OCI-LY1 (cell line): ENCODE measurements at regions not wholly inside any gene's neighbourhood (a gene's known extent, or its start where the extent isn't known, plus 50 kb on each side); places are given as distances from the start of the nearest gene placed in this dataset.

Source experiments
- H2AFZ ChIP-seq: fragments of 200-600 bp; sonication (generic), shearing (Covaris generic); 2 replicates; pipeline ENCODE4 v1.6.0; 2014; ENCODE audit warnings: antibody characterized with exemption, mild to moderate bottlenecking, low read length
- H3F3A ChIP-seq: fragments of 200-600 bp; sonication (generic), shearing (Covaris generic); 2 replicates; pipeline ENCODE4 v1.6.0; 2014; ENCODE audit warnings: mild to moderate bottlenecking, antibody characterized with exemption, low read length, moderate library complexity; ENCODE audit not compliant: insufficient read depth
- H3K27ac ChIP-seq: fragments of 200-600 bp; sonication (generic); 2 replicates; pipeline ENCODE4 v1.5.1; 2014; ENCODE audit warnings: low read length, mixed run types, mild to moderate bottlenecking, low read depth; ENCODE audit not compliant: poor library complexity, severe bottlenecking
- H3K27me3 ChIP-seq: fragments of 200-600 bp; sonication (generic); 2 replicates; pipeline ENCODE4 v1.6.0; 2014; ENCODE audit warnings: antibody characterized with exemption, mild to moderate bottlenecking, low read length, moderate library complexity; ENCODE audit not compliant: insufficient read depth
- H3K36me3 ChIP-seq: fragments of 200-600 bp; sonication (generic); 2 replicates; pipeline ENCODE4 v1.6.1; 2014; ENCODE audit warnings: mild to moderate bottlenecking, antibody characterized with exemption, low read length, moderate library complexity, mixed read lengths; ENCODE audit not compliant: insufficient read depth
- H3K4me1 ChIP-seq: fragments of 200-600 bp; sonication (generic); 2 replicates; pipeline ENCODE4 v1.5.1; 2014; ENCODE audit warnings: mild to moderate bottlenecking, low read length, moderate library complexity; ENCODE audit not compliant: insufficient read depth, severe bottlenecking
- H3K4me2 ChIP-seq: fragments of 200-600 bp; sonication (generic), shearing (Covaris generic); 2 replicates; pipeline ENCODE4 v1.6.1; 2014; ENCODE audit warnings: low read length
- H3K4me3 ChIP-seq: fragments of 200-600 bp; sonication (generic); 2 replicates; pipeline ENCODE4 v1.5.1; 2014; ENCODE audit warnings: low read length, low read depth, mild to moderate bottlenecking, mixed read lengths; ENCODE audit not compliant: poor library complexity, severe bottlenecking
- H3K79me2 ChIP-seq: fragments of 200-600 bp; shearing (Covaris generic); 2 replicates; pipeline ENCODE4 v1.6.1; 2016; ENCODE audit warnings: mixed run types, low read length, mixed read lengths; ENCODE audit not compliant: insufficient read depth
- H3K9ac ChIP-seq: fragments of 200-600 bp; sonication (generic), shearing (Covaris generic); 2 replicates; pipeline ENCODE4 v1.6.1; 2014; ENCODE audit warnings: mild to moderate bottlenecking, low read length, mixed read lengths
- H3K9me2 ChIP-seq: fragments of 200-600 bp; sonication (generic), shearing (Covaris generic); 2 replicates; pipeline ENCODE4 v1.6.1; 2014; ENCODE audit warnings: low read depth, mild to moderate bottlenecking, low read length, mixed read lengths
- H3K9me3 ChIP-seq: fragments of 200-600 bp; shearing (Covaris generic); 2 replicates; pipeline ENCODE4 v1.6.1; 2014; ENCODE audit warnings: low read length, mixed read lengths
- H4K20me1 ChIP-seq: fragments of 200-600 bp; sonication (generic), shearing (Covaris generic); 2 replicates; pipeline ENCODE4 v1.6.0; 2016; ENCODE audit warnings: mild to moderate bottlenecking, low read length; ENCODE audit not compliant: insufficient read depth
- EZH2 ChIP-seq: fragments of 200-600 bp; sonication (generic), shearing (Covaris generic); IDR thresholded peaks from 2 replicates; pipeline ENCODE4 v1.8.0; 2017; ENCODE audit warnings: borderline replicate concordance, mixed run types, mild to moderate bottlenecking, antibody characterized with exemption, low read length, moderate library complexity, mixed read lengths
- TF ChIP-seq, protein P1 (sequence below): fragments of 200-600 bp; sonication (generic), shearing (Covaris generic); IDR thresholded peaks from 2 replicates; pipeline ENCODE4 v1.5.1; 2017; ENCODE audit warnings: mild to moderate bottlenecking, antibody characterized with exemption, low read length, moderate library complexity, mixed read lengths

DNA sequence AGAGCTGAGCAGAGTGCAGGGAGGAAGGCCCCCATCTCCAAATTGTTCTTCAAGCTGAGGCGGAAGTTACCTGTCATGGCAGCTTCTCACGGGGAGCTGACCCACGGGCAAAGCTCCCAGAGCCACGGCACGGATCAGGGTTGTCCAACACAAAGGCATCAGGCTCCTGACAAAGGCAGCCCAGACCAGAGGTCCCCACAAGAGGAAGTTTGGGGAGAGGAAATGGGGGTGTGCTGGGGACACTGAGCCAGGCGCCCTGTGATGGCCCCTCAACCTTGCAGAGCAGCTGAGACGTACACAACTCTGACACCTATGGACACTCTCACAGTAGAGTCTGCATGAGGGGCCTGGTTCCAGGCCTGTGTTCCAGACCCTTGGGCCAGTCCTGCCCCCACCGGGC lies 95.6 kb downstream of the CTTN start:
- H3K27ac ChIP-seq = no peak overlapping the region
- H3K79me2 ChIP-seq = no peaks in the 10 kb centered on the region
- H3K9me3 ChIP-seq = no peaks in the 10 kb centered on the region
- H3K4me3 ChIP-seq = no peak overlapping the region
- no peak overlapping the region for H3K4me2 ChIP-seq
- no peak overlapping the region for H3K9ac ChIP-seq
- H3K9me2 ChIP-seq = no peaks in the 10 kb centered on the region
- H4K20me1 ChIP-seq = no peaks in the 10 kb centered on the region
- no peak for TF ChIP-seq EZH2
- TF ChIP-seq, protein P1, sequence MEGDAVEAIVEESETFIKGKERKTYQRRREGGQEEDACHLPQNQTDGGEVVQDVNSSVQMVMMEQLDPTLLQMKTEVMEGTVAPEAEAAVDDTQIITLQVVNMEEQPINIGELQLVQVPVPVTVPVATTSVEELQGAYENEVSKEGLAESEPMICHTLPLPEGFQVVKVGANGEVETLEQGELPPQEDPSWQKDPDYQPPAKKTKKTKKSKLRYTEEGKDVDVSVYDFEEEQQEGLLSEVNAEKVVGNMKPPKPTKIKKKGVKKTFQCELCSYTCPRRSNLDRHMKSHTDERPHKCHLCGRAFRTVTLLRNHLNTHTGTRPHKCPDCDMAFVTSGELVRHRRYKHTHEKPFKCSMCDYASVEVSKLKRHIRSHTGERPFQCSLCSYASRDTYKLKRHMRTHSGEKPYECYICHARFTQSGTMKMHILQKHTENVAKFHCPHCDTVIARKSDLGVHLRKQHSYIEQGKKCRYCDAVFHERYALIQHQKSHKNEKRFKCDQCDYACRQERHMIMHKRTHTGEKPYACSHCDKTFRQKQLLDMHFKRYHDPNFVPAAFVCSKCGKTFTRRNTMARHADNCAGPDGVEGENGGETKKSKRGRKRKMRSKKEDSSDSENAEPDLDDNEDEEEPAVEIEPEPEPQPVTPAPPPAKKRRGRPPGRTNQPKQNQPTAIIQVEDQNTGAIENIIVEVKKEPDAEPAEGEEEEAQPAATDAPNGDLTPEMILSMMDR = no peak
- no peaks in the 10 kb centered on the region for H3F3A ChIP-seq
- H2AFZ ChIP-seq = no peak overlapping the region
- no peaks in the 10 kb centered on the region for H3K36me3 ChIP-seq
- no peaks in the 10 kb centered on the region for H3K4me1 ChIP-seq
- H3K27me3 ChIP-seq = peaks cover 12% of the 10 kb centered on the region; the same call in 1 of the 2 replicates

DNA sequence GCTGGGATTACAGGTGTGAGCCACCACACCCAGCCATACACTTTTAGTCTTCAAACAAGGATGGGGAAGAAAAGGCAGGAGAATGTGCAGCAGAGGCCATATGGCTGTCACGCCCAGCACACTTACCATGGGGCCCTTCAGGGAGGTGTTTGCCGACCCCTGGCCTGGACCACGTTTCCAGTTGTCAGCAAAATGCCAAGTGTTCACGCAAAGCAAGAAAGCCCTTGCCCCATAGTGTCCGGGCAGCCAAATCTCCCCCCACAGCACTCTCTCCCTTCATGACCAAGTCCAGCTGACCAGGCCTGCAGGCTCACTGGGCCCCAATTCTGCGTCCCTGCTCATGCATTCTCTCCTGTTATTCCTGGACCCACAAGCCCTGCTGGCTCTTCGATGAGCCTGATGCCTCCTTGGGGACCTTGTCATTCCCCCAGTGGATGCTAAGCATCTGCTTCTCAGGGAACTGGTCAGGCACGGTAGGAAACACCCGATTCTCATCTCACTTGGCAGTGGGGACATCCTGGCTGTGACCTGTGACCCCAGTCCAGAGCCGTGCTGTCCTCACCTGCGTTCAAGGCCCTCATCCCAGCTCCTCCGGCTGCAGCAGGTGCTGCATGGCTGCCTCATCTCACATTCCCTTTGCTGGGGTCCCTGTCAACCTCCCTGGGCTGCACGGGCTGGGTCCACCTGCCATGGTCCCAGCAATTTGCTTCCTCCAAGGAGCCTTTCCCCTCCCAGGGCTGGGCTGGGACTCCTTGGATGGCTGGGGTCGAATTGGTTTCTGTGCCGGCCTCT lies 96.4 kb downstream of the CTTN start:
- TF ChIP-seq EZH2 = no peak
- TF ChIP-seq, protein P1 = no peak
- Histone ChIP-seq H3K79me2 (no peaks in the 10 kb centered on the region), H3K4me2 (no peak overlapping the region), H3K4me3 (no peak overlapping the region), H4K20me1 (no peaks in the 10 kb centered on the region), H2AFZ (no peak overlapping the region), H3K9me3 (no peaks in the 10 kb centered on the region), H3K27me3 (peaks cover 12% of the 10 kb centered on the region; the same call in 1 of the 2 replicates), H3K27ac (no peak overlapping the region), H3K9me2 (no peaks in the 10 kb centered on the region), H3K9ac (no peak overlapping the region), H3K4me1 (no peaks in the 10 kb centered on the region), H3F3A (no peaks in the 10 kb centered on the region), H3K36me3 (no peaks in the 10 kb centered on the region)

DNA sequence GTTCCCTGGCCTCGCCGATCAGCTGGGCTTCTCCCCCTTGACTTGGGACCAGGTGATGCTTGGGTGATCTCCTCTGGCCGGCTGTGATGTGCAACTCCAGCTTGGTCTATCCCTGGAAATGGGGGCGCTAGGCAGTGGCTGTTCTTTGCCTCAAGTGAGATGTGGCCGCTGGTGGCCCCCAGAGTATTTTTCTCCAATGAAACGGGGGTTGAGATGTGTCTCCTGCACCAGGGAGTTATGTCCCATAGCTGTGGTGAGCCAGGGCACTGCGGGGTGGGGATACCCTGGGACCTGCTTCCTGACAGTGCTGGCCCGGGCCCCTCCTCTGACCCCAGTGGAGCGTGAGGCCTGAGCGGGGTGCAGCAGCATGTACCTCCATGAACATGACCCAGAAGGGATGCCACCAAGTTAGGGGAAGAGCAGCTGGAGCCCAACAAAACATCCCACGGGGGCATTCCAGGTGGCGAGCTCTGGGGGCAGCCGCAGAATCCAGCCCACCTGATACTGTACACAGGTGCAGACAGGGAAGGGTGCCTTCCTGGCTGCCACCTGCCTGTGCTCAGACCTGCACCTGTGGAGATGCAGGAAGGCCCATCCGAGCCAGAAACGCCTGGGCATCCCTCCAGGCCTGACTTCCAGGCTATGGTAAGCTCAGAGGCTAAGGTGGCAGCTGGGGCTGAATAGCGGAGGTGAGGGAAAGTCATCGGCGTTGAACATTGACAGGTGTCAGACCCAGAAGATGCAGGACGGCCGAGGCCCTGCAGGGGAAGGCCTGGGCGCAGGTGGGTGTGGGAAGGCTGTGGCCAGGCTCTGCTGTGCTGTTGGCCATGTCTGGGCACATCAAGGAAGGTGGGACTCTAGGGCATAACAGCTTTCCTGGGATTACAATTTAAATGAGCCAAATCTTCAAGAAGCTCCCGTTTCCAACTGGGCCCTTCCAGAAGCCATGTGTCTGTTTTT lies 97.3 kb downstream of the CTTN start:
- Histone ChIP-seq H3K36me3 (no peaks in the 10 kb centered on the region), H2AFZ (no peak overlapping the region), H3K79me2 (no peaks in the 10 kb centered on the region), H3K9me2 (no peaks in the 10 kb centered on the region), H3K4me2 (no peak overlapping the region), H3F3A (no peaks in the 10 kb centered on the region), H3K4me1 (no peaks in the 10 kb centered on the region), H3K27ac (no peak overlapping the region), H3K4me3 (no peak overlapping the region), H3K9me3 (no peaks in the 10 kb centered on the region), H3K9ac (no peak overlapping the region), H3K27me3 (peaks cover 10% of the 10 kb centered on the region; the same call in 1 of the 2 replicates), H4K20me1 (no peaks in the 10 kb centered on the region)
- TF ChIP-seq EZH2 = no peak
- TF ChIP-seq, protein P1 = no peak
